ENCODE measurements at regions not wholly inside any gene's neighbourhood (a gene's known extent, or its start where the extent isn't known, plus 50 kb on each side); places are given as distances from the start of the nearest gene placed in this dataset.

- Histone ChIP-seq H3K79me2 (ENCODE audit: control insufficient read depth, insufficient read depth, low read length) (no peaks in the 10 kb centered on the region), H3K27ac (ENCODE audit: insufficient read depth, low read depth, low read length) (no peak overlapping the region), H3K4me1 (ENCODE audit: control insufficient read depth, extremely low read depth, insufficient read depth, low read length) (no peaks in the 10 kb centered on the region), H3K9me1 (replicated peaks; ENCODE audit: control insufficient read depth, extremely low read depth, insufficient read depth, low read length) (no peaks in the 10 kb centered on the region), H3K36me3 (ENCODE audit: control insufficient read depth in 2 of 2, extremely low read depth in 1 of 2, insufficient read depth in 2 of 2, low read length in 2 of 2) (no peaks in the 10 kb centered on the region), H3K4me2 (ENCODE audit: insufficient read depth, low read length) (no peak overlapping the region), H2AFZ (ENCODE audit: low read depth, low read length) (no peak overlapping the region), H3K9ac (replicated peaks; ENCODE audit: extremely low read depth, insufficient read depth, low read length) (no peak overlapping the region), H3K27me3 (ENCODE audit: control insufficient read depth in 2 of 2, insufficient read depth in 2 of 2, low read length in 2 of 2) (no peaks in the 10 kb centered on the region), H3K9me3 (replicated peaks; ENCODE audit: control insufficient read depth, insufficient read depth, low read length) (no peaks in the 10 kb centered on the region), H3K4me3 (replicated peaks in 1 of 3; ENCODE audit: insufficient read depth in 1 of 3, low read depth in 1 of 3, low read length in 3 of 3) (no peak overlapping the region), H4K20me1 (replicated peaks; ENCODE audit: control insufficient read depth, extremely low read depth, insufficient read depth, low read length) (no peaks in the 10 kb centered on the region)
- ChIA-PET POLR2A (no interaction called here), CTCF (no interaction called here)
- no peak for TF ChIP-seq POLR2AphosphoS5 (IDR thresholded peaks at IDR 0.05; ENCODE audit: insufficient read depth, low read depth, low read length)
- no peak for TF ChIP-seq FOS (IDR thresholded peaks at IDR 0.05; ENCODE audit: borderline replicate concordance, insufficient read depth, low read length)
- no peak for TF ChIP-seq JUN (IDR thresholded peaks at IDR 0.05; ENCODE audit: borderline replicate concordance, insufficient read depth, insufficient read length, low read depth)
- no peak for TF ChIP-seq MAX (IDR thresholded peaks at IDR 0.05; ENCODE audit: insufficient read depth, insufficient read length)
- TF ChIP-seq EZH2 (IDR thresholded peaks at IDR 0.05; ENCODE audit: borderline replicate concordance, low read depth, low read length, severe bottlenecking), result no peak
- no peak for TF ChIP-seq MYC (IDR thresholded peaks at IDR 0.05; ENCODE audit: low read depth, low read length)
- TF ChIP-seq CTCF (IDR thresholded peaks at IDR 0.05; ENCODE audit: extremely low read depth in 1 of 2, insufficient read depth in 1 of 2, low read depth in 1 of 2, low read length in 2 of 2), result no peak
- TF ChIP-seq GATA2 (IDR thresholded peaks at IDR 0.05; ENCODE audit: insufficient read depth, insufficient read length, low read depth, low read length), result no peak
- no peak for TF ChIP-seq POLR2A (IDR thresholded peaks at IDR 0.05; ENCODE audit: low read depth, low read length)
- dilution Hi-C loops (cut with MboI; ENCODE audit: extremely low pct_ligation_motif_present, low sequenced_read_pairs), result no loop called here
- intact Hi-C loops (cut with micrococcal nuclease), result no loop called here
- no peak for DNase-seq (ENCODE audit: low read depth, low spot score)
- no peak for FAIRE-seq
- no TSS peak for BruUV-seq (replicated peaks)
These were observed 321.8 kb upstream of the STAC start for GRCh38 chr3:36058404-36059030.
